ENCODE measurements at regions not wholly inside any gene's neighbourhood (a gene's known extent, or its start where the extent isn't known, plus 50 kb on each side); places are given as distances from the start of the nearest gene placed in this dataset.

- DNase-seq (ENCODE audit: low read depth, low spot score), result no peak
- in situ Hi-C loops (cut with HindIII; ENCODE audit: low pct_unique_long_range_greater_than_20kb, low sequenced_read_pairs), result no loop called here
Observed at GRCh38 chr10:65701168-65701776, 1224.6 kb upstream of the LRRTM3 start.

GRCh38 chr10:65708057-65708456 is 1217.8 kb upstream of the LRRTM3 start:
- in situ Hi-C loops (cut with HindIII; ENCODE audit: low pct_unique_long_range_greater_than_20kb, low sequenced_read_pairs), result no loop called here
- DNase-seq (ENCODE audit: low read depth, low spot score), result no peak

GRCh38 chr10:65710306-65710705 is 1215.5 kb upstream of the LRRTM3 start:
- DNase-seq (ENCODE audit: low read depth, low spot score), result no peak
- in situ Hi-C loops (cut with HindIII; ENCODE audit: low pct_unique_long_range_greater_than_20kb, low sequenced_read_pairs), result no loop called here

- DNase-seq (ENCODE audit: low read depth, low spot score), result no peak
- in situ Hi-C loops (cut with HindIII; ENCODE audit: low pct_unique_long_range_greater_than_20kb, low sequenced_read_pairs), result no loop called here
Observed at GRCh38 chr10:65719790-65720189, 1206.0 kb upstream of the LRRTM3 start.

GRCh38 chr10:65720901-65721300 is 1204.9 kb upstream of the LRRTM3 start:
- no peak for DNase-seq (ENCODE audit: low read depth, low spot score)
- in situ Hi-C loops (cut with HindIII; ENCODE audit: low pct_unique_long_range_greater_than_20kb, low sequenced_read_pairs), result no loop called here

- in situ Hi-C loops (cut with HindIII; ENCODE audit: low pct_unique_long_range_greater_than_20kb, low sequenced_read_pairs), result no loop called here
- no peak for DNase-seq (ENCODE audit: low read depth, low spot score)
Observed at GRCh38 chr10:65723525-65723924, 1202.3 kb upstream of the LRRTM3 start.

- no peak for DNase-seq (ENCODE audit: low read depth, low spot score)
- in situ Hi-C loops (cut with HindIII; ENCODE audit: low pct_unique_long_range_greater_than_20kb, low sequenced_read_pairs), result no loop called here
Observed at GRCh38 chr10:65735382-65735781, 1190.5 kb upstream of the LRRTM3 start.

- in situ Hi-C loops (cut with HindIII; ENCODE audit: low pct_unique_long_range_greater_than_20kb, low sequenced_read_pairs), result no loop called here
- no peak for DNase-seq (ENCODE audit: low read depth, low spot score)
Observed at GRCh38 chr10:65742906-65743305, 1182.9 kb upstream of the LRRTM3 start.

GRCh38 chr10:65751218-65751617 is 1174.6 kb upstream of the LRRTM3 start:
- in situ Hi-C loops (cut with HindIII; ENCODE audit: low pct_unique_long_range_greater_than_20kb, low sequenced_read_pairs), result no loop called here

GRCh38 chr10:65751896-65752295 is 1173.9 kb upstream of the LRRTM3 start:
- DNase-seq (ENCODE audit: low read depth, low spot score), result no peak
- in situ Hi-C loops (cut with HindIII; ENCODE audit: low pct_unique_long_range_greater_than_20kb, low sequenced_read_pairs), result no loop called here

More at GRCh38 chr10:65751218-65751617, 1174.6 kb upstream of the LRRTM3 start:
- DNase-seq (ENCODE audit: low read depth, low spot score), result no peak

- in situ Hi-C loops (cut with HindIII; ENCODE audit: low pct_unique_long_range_greater_than_20kb, low sequenced_read_pairs), result no loop called here
- no peak for DNase-seq (ENCODE audit: low read depth, low spot score)
Observed at GRCh38 chr10:65753532-65753931, 1172.3 kb upstream of the LRRTM3 start.

GRCh38 chr10:65754112-65754511 is 1171.7 kb upstream of the LRRTM3 start:
- in situ Hi-C loops (cut with HindIII; ENCODE audit: low pct_unique_long_range_greater_than_20kb, low sequenced_read_pairs), result no loop called here
- no peak for DNase-seq (ENCODE audit: low read depth, low spot score)

GRCh38 chr10:65762311-65762710 is 1163.5 kb upstream of the LRRTM3 start:
- in situ Hi-C loops (cut with HindIII; ENCODE audit: low pct_unique_long_range_greater_than_20kb, low sequenced_read_pairs), result no loop called here
- DNase-seq (ENCODE audit: low read depth, low spot score), result no peak

- in situ Hi-C loops (cut with HindIII; ENCODE audit: low pct_unique_long_range_greater_than_20kb, low sequenced_read_pairs), result no loop called here
- peak; percentile 39 for DNase-seq (ENCODE audit: low read depth, low spot score)
Observed at GRCh38 chr10:65765006-65765541, 1160.8 kb upstream of the LRRTM3 start.

- DNase-seq (ENCODE audit: low read depth, low spot score), result peak; percentile 17
- in situ Hi-C loops (cut with HindIII; ENCODE audit: low pct_unique_long_range_greater_than_20kb, low sequenced_read_pairs), result no loop called here
Observed at GRCh38 chr10:65769828-65770227, 1156.0 kb upstream of the LRRTM3 start.

- no peak for DNase-seq (ENCODE audit: low read depth, low spot score)
- in situ Hi-C loops (cut with HindIII; ENCODE audit: low pct_unique_long_range_greater_than_20kb, low sequenced_read_pairs), result no loop called here
Observed at GRCh38 chr10:65778753-65779152, 1147.1 kb upstream of the LRRTM3 start.

GRCh38 chr10:65779985-65780384 is 1145.9 kb upstream of the LRRTM3 start:
- in situ Hi-C loops (cut with HindIII; ENCODE audit: low pct_unique_long_range_greater_than_20kb, low sequenced_read_pairs), result no loop called here

GRCh38 chr10:65786279-65786678 is 1139.6 kb upstream of the LRRTM3 start:
- in situ Hi-C loops (cut with HindIII; ENCODE audit: low pct_unique_long_range_greater_than_20kb, low sequenced_read_pairs), result no loop called here

More at GRCh38 chr10:65779985-65780384, 1145.9 kb upstream of the LRRTM3 start:
- no peak for DNase-seq (ENCODE audit: low read depth, low spot score)

GRCh38 chr10:65787571-65787970 is 1138.3 kb upstream of the LRRTM3 start:
- no peak for DNase-seq (ENCODE audit: low read depth, low spot score)
- in situ Hi-C loops (cut with HindIII; ENCODE audit: low pct_unique_long_range_greater_than_20kb, low sequenced_read_pairs), result no loop called here

More at GRCh38 chr10:65786279-65786678, 1139.6 kb upstream of the LRRTM3 start:
- DNase-seq (ENCODE audit: low read depth, low spot score), result no peak

GRCh38 chr10:65788271-65788670 is 1137.6 kb upstream of the LRRTM3 start:
- DNase-seq (ENCODE audit: low read depth, low spot score), result no peak
- in situ Hi-C loops (cut with HindIII; ENCODE audit: low pct_unique_long_range_greater_than_20kb, low sequenced_read_pairs), result no loop called here
